HG03025 (cell line): ENCODE measurements at regions not wholly inside any gene's neighbourhood (a gene's known extent, or its start where the extent isn't known, plus 50 kb on each side); places are given as distances from the start of the nearest gene placed in this dataset.

ENCODE experiments used
- ATAC-seq: cut with Tn5 transposase; IDR thresholded peaks from one replicate; pipeline ENCODE4 v1.9.1; 2021; ENCODE audit warnings: mild to moderate bottlenecking, moderate library complexity; ENCODE audit not compliant: unreplicated experiment, low FRiP score

- no peak for ATAC-seq
These were observed 107.8 kb downstream of the SIK1 start for GRCh38 chr21:43318841-43319781.

GRCh38 chr21:43318368-43318767, 108.6 kb downstream of the SIK1 start:
- ATAC-seq: no peak

GRCh38 chr21:43317959-43318358, 109.0 kb downstream of the SIK1 start:
- no peak for ATAC-seq

- ATAC-seq: no peak
These were observed 109.6 kb downstream of the SIK1 start for GRCh38 chr21:43317254-43317748.

- no peak for ATAC-seq
These were observed 110.6 kb downstream of the SIK1 start for GRCh38 chr21:43316156-43316845.

- ATAC-seq: no peak
These were observed 111.4 kb downstream of the SIK1 start for GRCh38 chr21:43315244-43316137.

GRCh38 chr21:43313939-43314405, 113.0 kb downstream of the SIK1 start:
- no peak for ATAC-seq

GRCh38 chr21:43313221-43313938, 113.6 kb downstream of the SIK1 start:
- ATAC-seq: no peak

- no peak for ATAC-seq
These were observed 114.2 kb downstream of the SIK1 start for GRCh38 chr21:43312751-43313169.

- ATAC-seq: no peak
These were observed 114.9 kb downstream of the SIK1 start for GRCh38 chr21:43312011-43312410.

GRCh38 chr21:43311301-43311817, 115.6 kb downstream of the SIK1 start:
- no peak for ATAC-seq

GRCh38 chr21:43308815-43309283, 118.1 kb downstream of the SIK1 start:
- no peak for ATAC-seq

GRCh38 chr21:43308101-43308814, 118.7 kb downstream of the SIK1 start:
- no peak for ATAC-seq

- no peak for ATAC-seq
These were observed 119.3 kb downstream of the SIK1 start for GRCh38 chr21:43307677-43308070.

GRCh38 chr21:43306911-43307676, 119.8 kb downstream of the SIK1 start:
- no peak for ATAC-seq

GRCh38 chr21:43306391-43306790, 120.5 kb downstream of the SIK1 start:
- no peak for ATAC-seq

- no peak for ATAC-seq
These were observed 121.1 kb downstream of the SIK1 start for GRCh38 chr21:43305811-43306311.

- ATAC-seq: no peak
These were observed 121.6 kb downstream of the SIK1 start for GRCh38 chr21:43305336-43305665.
